ENCODE measurements at regions not wholly inside any gene's neighbourhood (a gene's known extent, or its start where the extent isn't known, plus 50 kb on each side); places are given as distances from the start of the nearest gene placed in this dataset.
A peak's percentile ranks its signal among the peaks of the same experiment; 100 is the strongest.

DNA sequence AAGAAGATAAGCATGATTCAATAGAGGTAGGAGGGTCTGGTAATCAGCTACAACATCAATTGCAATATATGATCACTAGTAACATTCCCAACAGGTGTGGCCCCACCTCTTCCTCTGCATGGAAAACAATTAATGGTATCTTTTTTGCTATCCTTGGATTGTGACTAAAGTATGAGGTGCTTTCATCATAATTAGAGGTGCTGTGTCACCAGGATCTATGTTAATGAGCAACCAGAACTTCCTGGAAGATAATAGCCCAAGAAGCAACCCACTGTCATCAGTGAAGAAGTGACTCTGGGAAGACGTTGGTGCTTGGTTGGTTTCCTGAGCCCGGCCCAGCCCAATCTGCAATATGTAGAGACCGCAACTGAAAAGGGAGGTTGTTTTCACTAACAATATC, 167.2 kb downstream of the SETD4 start:
- H3K9me3 ChIP-seq (ENCODE audit: control insufficient read depth, low read length): peaks cover 3% of the 10 kb centered on the region
- H3K4me3 ChIP-seq (ENCODE audit: low read length): no peak overlapping the region
- no peaks in the 10 kb centered on the region for H3K4me1 ChIP-seq (ENCODE audit: control insufficient read depth, insufficient read depth, low read length)
- no peaks in the 10 kb centered on the region for H3K27me3 ChIP-seq (replicated peaks; ENCODE audit: control insufficient read depth, insufficient read depth, low read length)
- H3K9ac ChIP-seq (ENCODE audit: low read length): no peak overlapping the region
- H3K36me3 ChIP-seq (ENCODE audit: control insufficient read depth, insufficient read depth, low read length, severe bottlenecking): no peaks in the 10 kb centered on the region
- no peak for DNase-seq (ENCODE audit: low read depth)

GRCh38 chr21:35886887-35887286, 173.4 kb downstream of the SETD4 start:
- Histone ChIP-seq H3K27me3 (replicated peaks; ENCODE audit: control insufficient read depth, insufficient read depth, low read length) (no peaks in the 10 kb centered on the region), H3K4me3 (ENCODE audit: low read length) (no peak overlapping the region), H3K9ac (ENCODE audit: low read length) (no peak overlapping the region), H3K4me1 (ENCODE audit: control insufficient read depth, insufficient read depth, low read length) (peaks cover 10% of the 10 kb centered on the region), H3K36me3 (ENCODE audit: control insufficient read depth, insufficient read depth, low read length, severe bottlenecking) (no peaks in the 10 kb centered on the region), H3K9me3 (ENCODE audit: control insufficient read depth, low read length) (no peaks in the 10 kb centered on the region)
- no peak for DNase-seq (ENCODE audit: low read depth)

DNA sequence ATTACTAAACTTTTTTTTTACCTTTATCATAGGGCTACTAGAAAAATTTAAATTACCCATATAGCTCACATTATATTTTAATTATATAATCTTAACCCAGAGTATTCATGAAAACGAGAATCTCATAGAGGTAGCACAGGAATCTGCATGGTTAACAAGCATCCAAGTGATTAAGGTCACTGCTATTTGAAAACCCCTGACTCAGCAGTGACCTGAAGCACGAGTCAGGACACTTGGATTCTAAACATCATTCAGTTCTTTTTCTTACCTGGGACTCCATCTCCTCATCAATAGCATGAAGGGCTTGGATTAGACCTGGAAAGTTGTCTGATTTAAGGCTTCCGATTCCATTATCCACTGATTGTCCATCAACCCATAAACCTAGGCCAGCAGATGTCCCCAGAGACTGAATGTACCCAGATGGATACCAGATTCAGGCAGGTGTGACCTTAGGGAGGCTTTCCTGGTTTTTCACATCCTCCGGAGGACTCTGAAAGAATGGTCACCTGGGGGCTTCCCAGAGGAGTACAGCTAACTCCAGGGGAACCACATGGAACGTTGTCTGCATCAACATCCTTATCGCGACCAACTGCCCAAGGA, 174.3 kb downstream of the SETD4 start:
- no peaks in the 10 kb centered on the region for H3K9me3 ChIP-seq (ENCODE audit: control insufficient read depth, low read length)
- no peaks in the 10 kb centered on the region for H3K36me3 ChIP-seq (ENCODE audit: control insufficient read depth, insufficient read depth, low read length, severe bottlenecking)
- peaks cover 17% of the 10 kb centered on the region for H3K4me1 ChIP-seq (ENCODE audit: control insufficient read depth, insufficient read depth, low read length)
- peaks cover 6% of the 10 kb centered on the region for H3K27me3 ChIP-seq (replicated peaks; ENCODE audit: control insufficient read depth, insufficient read depth, low read length)
- no peak overlapping the region for H3K4me3 ChIP-seq (ENCODE audit: low read length)
- no peak overlapping the region for H3K9ac ChIP-seq (ENCODE audit: low read length)
- no peak for DNase-seq (ENCODE audit: low read depth)

DNA sequence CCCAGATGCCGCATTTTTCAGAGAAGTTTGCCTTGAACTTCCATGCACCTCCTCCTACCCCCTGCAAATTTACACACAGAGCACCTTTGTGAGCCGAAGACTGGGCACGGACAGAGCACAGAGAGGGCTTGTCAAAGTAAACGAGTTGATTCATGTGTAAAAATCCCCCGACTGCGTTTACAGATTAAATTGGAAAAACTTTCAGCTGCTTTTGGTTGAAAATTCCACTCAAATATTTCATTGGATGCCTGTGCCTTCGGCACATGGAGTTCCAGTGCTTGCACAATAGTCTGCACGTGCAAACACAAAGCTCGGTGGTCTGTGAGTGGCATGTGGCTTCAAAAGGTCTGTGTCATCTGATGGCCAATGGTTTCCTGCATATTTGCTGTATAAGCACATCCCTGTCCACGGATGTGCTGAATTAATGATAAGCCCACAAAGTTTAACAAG, 177.5 kb downstream of the SETD4 start:
- no peak overlapping the region for H3K4me3 ChIP-seq (ENCODE audit: low read length)
- H3K9ac ChIP-seq (ENCODE audit: low read length): no peak overlapping the region
- H3K27me3 ChIP-seq (replicated peaks; ENCODE audit: control insufficient read depth, insufficient read depth, low read length): peaks cover 6% of the 10 kb centered on the region
- peak; percentile 62 for DNase-seq (ENCODE audit: low read depth)
- H3K4me1 ChIP-seq (ENCODE audit: control insufficient read depth, insufficient read depth, low read length): peaks cover 17% of the 10 kb centered on the region
- H3K9me3 ChIP-seq (ENCODE audit: control insufficient read depth, low read length): no peaks in the 10 kb centered on the region
- H3K36me3 ChIP-seq (ENCODE audit: control insufficient read depth, insufficient read depth, low read length, severe bottlenecking): no peaks in the 10 kb centered on the region

- H3K27me3 ChIP-seq (replicated peaks; ENCODE audit: control insufficient read depth, insufficient read depth, low read length): no peaks in the 10 kb centered on the region
- H3K9ac ChIP-seq (ENCODE audit: low read length): no peak overlapping the region
- DNase-seq (ENCODE audit: low read depth): peak; percentile 27
- H3K9me3 ChIP-seq (ENCODE audit: control insufficient read depth, low read length): peaks cover 6% of the 10 kb centered on the region
- H3K36me3 ChIP-seq (ENCODE audit: control insufficient read depth, insufficient read depth, low read length, severe bottlenecking): no peaks in the 10 kb centered on the region
- H3K4me3 ChIP-seq (ENCODE audit: low read length): peak overlapping the region; percentile 45
- peaks cover 13% of the 10 kb centered on the region for H3K4me1 ChIP-seq (ENCODE audit: control insufficient read depth, insufficient read depth, low read length)
Measured at GRCh38 chr21:35873441-35873840, 186.9 kb downstream of the SETD4 start.

DNA sequence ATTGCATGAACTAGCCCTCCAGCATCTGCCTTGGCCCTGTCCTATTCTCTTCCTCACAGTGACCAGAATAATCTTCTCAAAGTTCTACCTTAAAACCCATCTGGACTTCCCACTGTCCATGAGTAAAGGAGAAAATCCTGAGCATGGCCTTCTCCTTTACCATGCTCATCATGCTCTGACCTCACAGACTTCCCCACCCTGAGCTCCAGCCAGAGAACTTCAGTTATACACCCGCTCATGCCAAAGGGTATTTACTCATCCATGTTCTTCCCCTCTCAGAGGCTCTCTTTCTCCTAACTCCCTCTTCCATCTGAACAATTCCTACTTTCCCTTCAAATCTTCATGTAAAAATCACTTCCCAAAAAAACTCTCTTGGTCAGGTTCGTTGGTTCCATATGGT, 188.4 kb downstream of the SETD4 start:
- H3K27me3 ChIP-seq (replicated peaks; ENCODE audit: control insufficient read depth, insufficient read depth, low read length): no peaks in the 10 kb centered on the region
- peaks cover 6% of the 10 kb centered on the region for H3K9me3 ChIP-seq (ENCODE audit: control insufficient read depth, low read length)
- H3K4me1 ChIP-seq (ENCODE audit: control insufficient read depth, insufficient read depth, low read length): peaks cover 22% of the 10 kb centered on the region
- no peaks in the 10 kb centered on the region for H3K36me3 ChIP-seq (ENCODE audit: control insufficient read depth, insufficient read depth, low read length, severe bottlenecking)
- no peak overlapping the region for H3K4me3 ChIP-seq (ENCODE audit: low read length)
- no peak for DNase-seq (ENCODE audit: low read depth)
- H3K9ac ChIP-seq (ENCODE audit: low read length): no peak overlapping the region

DNA sequence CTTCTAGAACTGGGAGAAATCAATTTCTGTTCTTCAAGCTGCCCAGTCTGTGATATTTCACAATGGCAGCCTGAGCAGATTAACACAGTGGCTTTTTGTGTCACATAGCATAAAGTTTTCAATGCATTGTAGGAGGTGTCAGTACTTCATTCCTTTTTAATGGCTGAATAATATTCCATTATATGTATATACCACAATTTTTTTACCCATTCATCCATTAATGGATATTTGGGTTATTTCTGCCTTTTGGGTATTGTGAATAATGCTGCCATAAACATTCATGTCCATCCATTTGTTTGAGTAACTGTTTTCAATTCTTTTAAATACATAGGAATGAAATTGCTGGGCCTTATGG, 191.5 kb downstream of the SETD4 start:
- Histone ChIP-seq H3K4me3 (ENCODE audit: low read length) (peak overlapping the region; percentile 10), H3K36me3 (ENCODE audit: control insufficient read depth, insufficient read depth, low read length, severe bottlenecking) (no peaks in the 10 kb centered on the region), H3K9ac (ENCODE audit: low read length) (no peak overlapping the region), H3K9me3 (ENCODE audit: control insufficient read depth, low read length) (peaks cover 6% of the 10 kb centered on the region), H3K4me1 (ENCODE audit: control insufficient read depth, insufficient read depth, low read length) (peaks cover 21% of the 10 kb centered on the region), H3K27me3 (replicated peaks; ENCODE audit: control insufficient read depth, insufficient read depth, low read length) (no peaks in the 10 kb centered on the region)
- no peak for DNase-seq (ENCODE audit: low read depth)

GRCh38 chr21:35868005-35868868, 192.1 kb downstream of the SETD4 start:
- Histone ChIP-seq H3K9me3 (ENCODE audit: control insufficient read depth, low read length) (peaks cover 6% of the 10 kb centered on the region), H3K4me1 (ENCODE audit: control insufficient read depth, insufficient read depth, low read length) (peaks cover 17% of the 10 kb centered on the region), H3K36me3 (ENCODE audit: control insufficient read depth, insufficient read depth, low read length, severe bottlenecking) (no peaks in the 10 kb centered on the region), H3K27me3 (replicated peaks; ENCODE audit: control insufficient read depth, insufficient read depth, low read length) (no peaks in the 10 kb centered on the region), H3K9ac (ENCODE audit: low read length) (no peak overlapping the region), H3K4me3 (ENCODE audit: low read length) (peak overlapping the region; percentile 10)
- DNase-seq (ENCODE audit: low read depth): no peak

- Histone ChIP-seq H3K4me3 (ENCODE audit: low read length) (no peak overlapping the region), H3K27me3 (replicated peaks; ENCODE audit: control insufficient read depth, insufficient read depth, low read length) (no peaks in the 10 kb centered on the region), H3K9me3 (ENCODE audit: control insufficient read depth, low read length) (peaks cover 6% of the 10 kb centered on the region), H3K36me3 (ENCODE audit: control insufficient read depth, insufficient read depth, low read length, severe bottlenecking) (no peaks in the 10 kb centered on the region), H3K4me1 (ENCODE audit: control insufficient read depth, insufficient read depth, low read length) (peaks cover 36% of the 10 kb centered on the region), H3K9ac (ENCODE audit: low read length) (no peak overlapping the region)
- no peak for DNase-seq (ENCODE audit: low read depth)
Measured at GRCh38 chr21:35864039-35864438, 196.3 kb downstream of the SETD4 start.

DNA sequence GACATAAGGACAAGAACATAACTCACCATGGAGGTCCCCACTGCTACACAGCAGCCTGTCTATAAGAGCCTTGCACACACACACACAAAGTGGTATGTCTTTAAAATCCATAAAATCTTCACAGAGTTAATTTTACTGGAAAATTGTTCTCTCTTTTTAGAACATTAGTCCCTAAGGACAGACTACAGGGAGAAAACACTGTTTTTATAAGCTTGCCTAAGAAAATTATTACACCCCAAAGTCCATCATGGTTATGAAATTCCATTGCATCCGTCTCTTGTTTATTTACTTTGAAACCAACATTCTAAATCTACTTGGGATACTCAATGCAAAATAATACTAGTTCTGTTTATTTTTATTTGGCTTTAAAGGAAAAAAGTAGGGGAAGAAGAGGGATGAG, 197.4 kb downstream of the SETD4 start:
- H3K9me3 ChIP-seq (ENCODE audit: control insufficient read depth, low read length): no peaks in the 10 kb centered on the region
- no peak for DNase-seq (ENCODE audit: low read depth)

DNA sequence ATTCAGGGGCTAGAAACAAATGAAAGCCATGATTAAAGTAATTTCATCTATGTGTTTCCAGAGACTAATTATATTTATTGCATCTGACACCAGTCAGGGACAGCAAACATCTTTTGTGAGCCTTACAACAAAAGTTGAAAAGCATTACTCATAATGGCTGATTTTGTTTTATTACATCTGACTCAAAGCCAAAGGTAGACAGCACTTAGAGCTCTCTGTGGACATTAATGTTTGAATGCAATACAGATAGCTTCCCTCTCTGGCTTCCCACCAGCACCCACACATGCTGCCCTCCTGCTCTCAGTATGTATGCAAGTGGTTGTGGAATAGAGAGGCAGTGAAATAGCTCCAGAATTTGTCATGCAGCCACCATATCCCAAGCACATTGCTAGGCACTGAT, 198.7 kb downstream of the SETD4 start:
- Histone ChIP-seq H3K27me3 (replicated peaks; ENCODE audit: control insufficient read depth, insufficient read depth, low read length) (no peaks in the 10 kb centered on the region), H3K9ac (ENCODE audit: low read length) (no peak overlapping the region), H3K4me3 (ENCODE audit: low read length) (no peak overlapping the region), H3K36me3 (ENCODE audit: control insufficient read depth, insufficient read depth, low read length, severe bottlenecking) (no peaks in the 10 kb centered on the region), H3K9me3 (ENCODE audit: control insufficient read depth, low read length) (no peaks in the 10 kb centered on the region), H3K4me1 (ENCODE audit: control insufficient read depth, insufficient read depth, low read length) (peaks cover 24% of the 10 kb centered on the region)
- DNase-seq (ENCODE audit: low read depth): no peak

More for the DNA sequence above, 197.4 kb downstream of the SETD4 start:
- Histone ChIP-seq H3K4me3 (ENCODE audit: low read length) (no peak overlapping the region), H3K36me3 (ENCODE audit: control insufficient read depth, insufficient read depth, low read length, severe bottlenecking) (no peaks in the 10 kb centered on the region), H3K27me3 (replicated peaks; ENCODE audit: control insufficient read depth, insufficient read depth, low read length) (no peaks in the 10 kb centered on the region), H3K9ac (ENCODE audit: low read length) (no peak overlapping the region), H3K4me1 (ENCODE audit: control insufficient read depth, insufficient read depth, low read length) (peaks cover 28% of the 10 kb centered on the region)
